H9 (cell line): ENCODE measurements at regions not wholly inside any gene's neighbourhood (a gene's known extent, or its start where the extent isn't known, plus 50 kb on each side); places are given as distances from the start of the nearest gene placed in this dataset.

Experiments
- DNase-seq: peaks from one replicate; pipeline ENCODE4 v3.0.0-alpha.2; 2017
- H2AFZ ChIP-seq: one replicate; pipeline ENCODE4 v1.6.1; 2013; ENCODE audit warnings: mild to moderate bottlenecking, low read length, control low read depth, moderate library complexity
- H2AK5ac ChIP-seq: 2 replicates; pipeline ENCODE4 v1.6.1; 2013; ENCODE audit warnings: low read length, control low read depth, mixed read lengths; ENCODE audit not compliant: insufficient read length
- H2BK120ac ChIP-seq: one replicate; pipeline ENCODE4 v1.6.1; 2013; ENCODE audit warnings: low read depth, mild to moderate bottlenecking, low read length, control low read depth, inconsistent platforms; ENCODE audit not compliant: poor library complexity, severe bottlenecking
- H2BK12ac ChIP-seq: 2 replicates; pipeline ENCODE4 v1.6.1; 2013; ENCODE audit warnings: low read length, control low read depth, mixed read lengths, low read depth; ENCODE audit not compliant: insufficient read length
- H2BK15ac ChIP-seq: 2 replicates; pipeline ENCODE4 v1.6.1; 2013; ENCODE audit warnings: low read depth, low read length, control low read depth
- H2BK20ac ChIP-seq: one replicate; pipeline ENCODE4 v1.6.1; 2013; ENCODE audit warnings: low read depth, mild to moderate bottlenecking, low read length, control low read depth, inconsistent platforms; ENCODE audit not compliant: poor library complexity, severe bottlenecking
- H2BK5ac ChIP-seq: 2 replicates; pipeline ENCODE4 v1.6.1; 2013; ENCODE audit warnings: low read length, control low read depth, mixed read lengths; ENCODE audit not compliant: insufficient read length
- H3K14ac ChIP-seq: 2 replicates; pipeline ENCODE4 v1.6.1; 2013; ENCODE audit warnings: low read length, control low read depth; ENCODE audit not compliant: insufficient read depth
- H3K18ac ChIP-seq: 2 replicates; pipeline ENCODE4 v1.6.1; 2013; ENCODE audit warnings: low read depth, mild to moderate bottlenecking, mixed read lengths, low read length, control low read depth; ENCODE audit not compliant: insufficient read length
- H3K23ac ChIP-seq: 2 replicates; pipeline ENCODE4 v1.6.1; 2013; ENCODE audit warnings: low read length, control low read depth, mixed read lengths, low read depth; ENCODE audit not compliant: insufficient read length
- H3K23me2 ChIP-seq: 2 replicates; pipeline ENCODE4 v1.6.1; 2013; ENCODE audit warnings: low read depth, mild to moderate bottlenecking, mixed read lengths, low read length, control low read depth; ENCODE audit not compliant: insufficient read length, poor library complexity, severe bottlenecking
- H3K27ac ChIP-seq: 2 replicates; pipeline ENCODE4 v1.5.1; 2013; ENCODE audit warnings: low read length, control low read depth, mixed read lengths, low read depth; ENCODE audit not compliant: insufficient read length
- H3K27me3 ChIP-seq: 2 replicates; pipeline ENCODE4 v1.6.1; 2013; ENCODE audit warnings: low read length, control low read depth, inconsistent platforms; ENCODE audit not compliant: insufficient read depth
- H3K4ac ChIP-seq: 2 replicates; pipeline ENCODE4 v1.6.1; 2013; ENCODE audit warnings: low read depth, mild to moderate bottlenecking, control low read depth, inconsistent platforms, low read length, moderate library complexity
- H3K4me1 ChIP-seq: 2 replicates; pipeline ENCODE4 v1.6.1; 2013; ENCODE audit warnings: low read length, control low read depth, inconsistent platforms; ENCODE audit not compliant: insufficient read depth
- H3K4me2 ChIP-seq: 2 replicates; pipeline ENCODE4 v1.6.1; 2013; ENCODE audit warnings: low read length, control low read depth, mixed read lengths; ENCODE audit not compliant: insufficient read length, insufficient read depth
- H3K56ac ChIP-seq: 2 replicates; pipeline ENCODE4 v1.6.1; 2013; ENCODE audit warnings: low read depth, mild to moderate bottlenecking, mixed read lengths, low read length, control low read depth; ENCODE audit not compliant: insufficient read length
- H3K79me1 ChIP-seq: 2 replicates; pipeline ENCODE4 v1.6.1; 2013; ENCODE audit warnings: low read depth, mild to moderate bottlenecking, moderate library complexity, low read length, control low read depth, inconsistent platforms; ENCODE audit not compliant: insufficient read depth, poor library complexity, severe bottlenecking
- H3K79me2 ChIP-seq: 2 replicates; pipeline ENCODE4 v1.6.1; 2013; ENCODE audit warnings: low read length, control low read depth, inconsistent platforms; ENCODE audit not compliant: insufficient read depth
- H3K9ac ChIP-seq: 2 replicates; pipeline ENCODE4 v1.6.1; 2013; ENCODE audit warnings: low read length, control low read depth, mixed read lengths; ENCODE audit not compliant: insufficient read length; ENCODE audit errors: extremely low read depth
- H3K9me3 ChIP-seq: one replicate; pipeline ENCODE4 v1.6.1; 2013; ENCODE audit warnings: low read depth, low read length, inconsistent platforms; ENCODE audit not compliant: control insufficient read depth
- H3T11ph ChIP-seq: one replicate; pipeline ENCODE4 v1.6.1; 2013; ENCODE audit warnings: mild to moderate bottlenecking, low read length, control low read depth, inconsistent platforms
- H4K20me1 ChIP-seq: one replicate; pipeline ENCODE4 v1.6.1; 2013; ENCODE audit not compliant: control insufficient read depth, insufficient read length, insufficient read depth
- H4K5ac ChIP-seq: 2 replicates; pipeline ENCODE4 v1.6.1; 2013; ENCODE audit warnings: low read depth, mild to moderate bottlenecking, mixed read lengths, low read length, control low read depth; ENCODE audit not compliant: insufficient read length
- H4K8ac ChIP-seq: replicated peaks from 2 replicates; pipeline ENCODE4 v1.6.1; 2013; ENCODE audit warnings: low read length, control low read depth, mixed read lengths, low read depth; ENCODE audit not compliant: insufficient read length
- H4K91ac ChIP-seq: 2 replicates; pipeline ENCODE4 v1.6.1; 2013; ENCODE audit warnings: low read depth, mild to moderate bottlenecking, moderate library complexity, mixed read lengths, low read length, control low read depth; ENCODE audit not compliant: insufficient read length
- H3K27ac Mint-ChIP-seq, 3 experiments: 2 replicates in 2 of 3; 3 replicates in 1 of 3; pipeline ENCODE4 v1.8.0; 2020 to 2021; ENCODE audit warnings: mixed read lengths in 3 of 3, mild to moderate bottlenecking in 1 of 3, moderate library complexity in 1 of 3
- H3K27me3 Mint-ChIP-seq: 2 replicates; pipeline ENCODE4 v1.8.0; 2021; ENCODE audit warnings: low read depth, mild to moderate bottlenecking, moderate library complexity, mixed read lengths
- H3K36me3 Mint-ChIP-seq, 3 experiments: 2 replicates in 2 of 3; 3 replicates in 1 of 3; pipeline ENCODE4 v1.8.0; 2020 to 2021; ENCODE audit warnings: low read depth in 3 of 3, mixed read lengths in 3 of 3; ENCODE audit not compliant: insufficient read depth in 1 of 3
- H3K4me1 Mint-ChIP-seq, 2 experiments: 2 replicates each; pipeline ENCODE4 v1.8.0; 2020; ENCODE audit warnings: mixed read lengths in 2 of 2
- H3K4me3 Mint-ChIP-seq, 2 experiments: 2 replicates in 1 of 2; 3 replicates in 1 of 2; pipeline ENCODE4 v1.8.0; 2020 to 2021; ENCODE audit warnings: mild to moderate bottlenecking in 2 of 2, mixed read lengths in 2 of 2, moderate library complexity in 1 of 2
- H3K9me3 Mint-ChIP-seq, 2 experiments: 2 replicates in 1 of 2; 3 replicates in 1 of 2; pipeline ENCODE4 v1.8.0; 2020; ENCODE audit warnings: mild to moderate bottlenecking in 2 of 2, mixed read lengths in 2 of 2, moderate library complexity in 1 of 2
- CTCF ChIP-seq: fragments of 200-600 bp; sonication (generic); conservative IDR thresholded peaks from 3 replicates; pipeline ENCODE4 v1.8.0; 2021; ENCODE audit warnings: antibody characterized with exemption, mild to moderate bottlenecking
- WGBS: extraction: QIAGEN DNeasy Blood & Tissue Kit; methylation state at CpG from one replicate; pipeline ENCODE4 v1.1.7; 2013; ENCODE audit warnings: missing lambda C conversion rate, low lambda C conversion rate, mixed read lengths; ENCODE audit not compliant: insufficient read length; ENCODE audit errors: extremely low coverage; 5-methylcytosine and 5-hydroxymethylcytosine counted together

GRCh38 chr4:130110770-130111169 lies 1014.8 kb downstream of the C4orf33 start:
- H3K27ac Mint-ChIP-seq = no peak overlapping the region
- Histone ChIP-seq H2AFZ (no peak overlapping the region), H2BK120ac (no peak overlapping the region), H3K27me3 (no peaks in the 10 kb centered on the region), H3K23me2 (no peaks in the 10 kb centered on the region), H4K91ac (no peak overlapping the region), H3K14ac (no peak overlapping the region), H2BK15ac (no peak overlapping the region), H4K5ac (no peak overlapping the region), H3K18ac (no peak overlapping the region), H4K20me1 (no peaks in the 10 kb centered on the region), H3K79me2 (no peaks in the 10 kb centered on the region), H3K23ac (no peak overlapping the region), H3K79me1 (no peaks in the 10 kb centered on the region), H3K9me3 (no peaks in the 10 kb centered on the region), H3K9ac (no peak overlapping the region), H4K8ac (no peak overlapping the region), H2BK20ac (no peak overlapping the region), H2BK5ac (no peak overlapping the region), H3K4ac (no peak overlapping the region), H2BK12ac (no peak overlapping the region), H3K27ac (no peak overlapping the region), H2AK5ac (no peak overlapping the region), H3T11ph (no peak overlapping the region), H3K4me2 (no peak overlapping the region), H3K4me1 (no peaks in the 10 kb centered on the region), H3K56ac (no peak overlapping the region)
- no peak for DNase-seq
- H3K4me3 Mint-ChIP-seq = no peak overlapping the region
- no peak for TF ChIP-seq CTCF
- H3K4me1 Mint-ChIP-seq = peaks cover 13 to 15% of the 10 kb centered on the region in 2 experiments
- H3K36me3 Mint-ChIP-seq = peaks cover 0 to 16% (median 6%) of the 10 kb centered on the region in 3 experiments; a peak in 4 of 7 replicates
- no peaks in the 10 kb centered on the region for H3K27me3 Mint-ChIP-seq
- peaks cover 7 to 8% of the 10 kb centered on the region in 2 experiments; a peak in 4 of 5 replicates for H3K9me3 Mint-ChIP-seq
- no CpG with 5 or more reads among the region's 1 CpG for WGBS
